ENCODE measurements at regions not wholly inside any gene's neighbourhood (a gene's known extent, or its start where the extent isn't known, plus 50 kb on each side); places are given as distances from the start of the nearest gene placed in this dataset.

- TF ChIP-seq CTCF (IDR thresholded peaks at IDR 0.05) = no peak
- no peak for TF ChIP-seq ZFX (IDR thresholded peaks at IDR 0.05; ENCODE audit: borderline replicate concordance)
- H3K27ac ChIP-seq = no peak overlapping the region
Observed at GRCh38 chr10:57822965-57823364, 444.7 kb downstream of the IPMK start.

GRCh38 chr10:57818522-57818921 lies 449.2 kb downstream of the IPMK start:
- TF ChIP-seq ZFX (IDR thresholded peaks at IDR 0.05; ENCODE audit: borderline replicate concordance) (no peak), CTCF (IDR thresholded peaks at IDR 0.05) (no peak)
- no peak overlapping the region for H3K27ac ChIP-seq

GRCh38 chr10:57817741-57818140 lies 450.0 kb downstream of the IPMK start:
- TF ChIP-seq CTCF (IDR thresholded peaks at IDR 0.05) (no peak), ZFX (IDR thresholded peaks at IDR 0.05; ENCODE audit: borderline replicate concordance) (no peak)
- no peak overlapping the region for H3K27ac ChIP-seq

GRCh38 chr10:57815949-57816348 lies 451.7 kb downstream of the IPMK start:
- H3K27ac ChIP-seq = no peak overlapping the region
- TF ChIP-seq ZFX (IDR thresholded peaks at IDR 0.05; ENCODE audit: borderline replicate concordance) (no peak), CTCF (IDR thresholded peaks at IDR 0.05) (no peak)

- TF ChIP-seq ZFX (IDR thresholded peaks at IDR 0.05; ENCODE audit: borderline replicate concordance) (no peak), CTCF (IDR thresholded peaks at IDR 0.05) (no peak)
- H3K27ac ChIP-seq = no peak overlapping the region
Observed at GRCh38 chr10:57809961-57810360, 457.7 kb downstream of the IPMK start.

GRCh38 chr10:57807906-57808305 lies 459.8 kb downstream of the IPMK start:
- H3K27ac ChIP-seq = no peak overlapping the region
- TF ChIP-seq CTCF (IDR thresholded peaks at IDR 0.05) = no peak
- TF ChIP-seq ZFX (IDR thresholded peaks at IDR 0.05; ENCODE audit: borderline replicate concordance) = no peak

GRCh38 chr10:57806675-57807074 lies 461.0 kb downstream of the IPMK start:
- H3K27ac ChIP-seq = no peak overlapping the region
- no peak for TF ChIP-seq ZFX (IDR thresholded peaks at IDR 0.05; ENCODE audit: borderline replicate concordance)
- TF ChIP-seq CTCF (IDR thresholded peaks at IDR 0.05) = no peak

Data from 22Rv1 (cell line).